CD4-positive, alpha-beta T cell treated with Interleukin-21 for 1 hour (primary cell): ENCODE measurements at regions not wholly inside any gene's neighbourhood (a gene's known extent, or its start where the extent isn't known, plus 50 kb on each side); places are given as distances from the start of the nearest gene placed in this dataset.
A peak's percentile ranks its signal among the peaks of the same experiment; 100 is the strongest.
"Not testable (repeated sequence)": the region's sequence is repeated elsewhere in the genome, so short reads cannot be mapped to it uniquely, and the experiment has no call there.

Source experiments
- DNase-seq: peaks from one replicate; pipeline ENCODE4 v3.0.0-alpha.2; 2020

GRCh38 chr7:6882321-6882721, 56.2 kb upstream of the CCZ1B start:
- DNase-seq: not testable (repeated sequence)

- DNase-seq: not testable (repeated sequence)
Observed at GRCh38 chr7:6883756-6884155, 57.7 kb upstream of the CCZ1B start.

GRCh38 chr7:6886198-6886597, 60.1 kb upstream of the CCZ1B start:
- no peak for DNase-seq

GRCh38 chr7:6888267-6889045, 62.4 kb upstream of the CCZ1B start:
- not testable (repeated sequence) for DNase-seq

- DNase-seq: no peak
Observed at GRCh38 chr7:6889252-6889812, 63.3 kb upstream of the CCZ1B start.

GRCh38 chr7:6902097-6902518, 76.0 kb upstream of the CCZ1B start:
- not testable (repeated sequence) for DNase-seq

GRCh38 chr7:6903289-6903688, 77.2 kb upstream of the CCZ1B start:
- DNase-seq: not testable (repeated sequence)

- not testable (repeated sequence) for DNase-seq
Observed at GRCh38 chr7:6903792-6904191, 77.7 kb upstream of the CCZ1B start.

GRCh38 chr7:6917258-6917657, 91.2 kb upstream of the CCZ1B start:
- no peak for DNase-seq

GRCh38 chr7:6919169-6919568, 93.1 kb upstream of the CCZ1B start:
- not testable (repeated sequence) for DNase-seq

- not testable (repeated sequence) for DNase-seq
Observed at GRCh38 chr7:6924523-6924922, 98.4 kb upstream of the CCZ1B start.

GRCh38 chr7:6926193-6927174, 100.4 kb upstream of the CCZ1B start:
- DNase-seq: not testable (repeated sequence)

GRCh38 chr7:6927643-6928042, 101.6 kb upstream of the CCZ1B start:
- DNase-seq: not testable (repeated sequence)

GRCh38 chr7:6929588-6929987, 103.5 kb upstream of the CCZ1B start:
- DNase-seq: not testable (repeated sequence)

GRCh38 chr7:6930081-6930635, 104.1 kb upstream of the CCZ1B start:
- not testable (repeated sequence) for DNase-seq

GRCh38 chr7:6930787-6931186, 104.7 kb upstream of the CCZ1B start:
- peak; percentile 40 for DNase-seq

GRCh38 chr7:6931456-6931855, 105.4 kb upstream of the CCZ1B start:
- not testable (repeated sequence) for DNase-seq

- not testable (repeated sequence) for DNase-seq
Observed at GRCh38 chr7:6933954-6934632, 108.0 kb upstream of the CCZ1B start.

GRCh38 chr7:6934981-6935380, 108.9 kb upstream of the CCZ1B start:
- DNase-seq: no peak

- not testable (repeated sequence) for DNase-seq
Observed at GRCh38 chr7:6936626-6937025, 110.6 kb upstream of the CCZ1B start.

- DNase-seq: not testable (repeated sequence)
Observed at GRCh38 chr7:6937746-6938145, 111.7 kb upstream of the CCZ1B start.

- DNase-seq: peak; percentile 13
Observed at GRCh38 chr7:6938284-6938683, 112.2 kb upstream of the CCZ1B start.
